GM21576 (cell line): ENCODE measurements at regions not wholly inside any gene's neighbourhood (a gene's known extent, or its start where the extent isn't known, plus 50 kb on each side); places are given as distances from the start of the nearest gene placed in this dataset.
A peak's percentile ranks its signal among the peaks of the same experiment; 100 is the strongest.

Source experiments
- ATAC-seq: cut with Tn5 transposase; IDR thresholded peaks from one replicate; pipeline ENCODE4 v1.9.1; 2021; ENCODE audit warnings: mild to moderate bottlenecking, moderate library complexity; ENCODE audit not compliant: unreplicated experiment

GRCh38 chr15:85847031-85847430 is 52.3 kb upstream of the KLHL25 start:
- ATAC-seq: no peak

DNA sequence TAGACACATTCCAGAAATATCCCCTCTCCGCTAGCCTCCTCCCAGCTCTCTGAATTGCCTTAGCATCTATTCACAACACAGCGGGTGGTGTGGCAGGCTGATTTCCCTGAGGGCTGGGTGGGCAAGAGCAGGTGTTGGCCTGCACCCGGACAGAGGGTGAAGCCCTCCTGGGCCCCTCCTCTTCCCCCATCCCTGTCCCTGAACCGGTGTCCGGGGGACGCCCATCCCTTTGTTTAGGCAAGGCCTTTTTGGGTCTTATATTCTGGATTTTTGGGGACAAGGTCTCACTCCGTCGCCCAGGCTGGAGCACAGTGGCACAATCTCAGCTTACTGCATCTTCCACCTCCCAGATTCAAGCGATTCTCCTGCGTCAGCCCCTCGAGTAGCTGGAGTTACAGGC is 55.2 kb upstream of the KLHL25 start:
- no peak for ATAC-seq

DNA sequence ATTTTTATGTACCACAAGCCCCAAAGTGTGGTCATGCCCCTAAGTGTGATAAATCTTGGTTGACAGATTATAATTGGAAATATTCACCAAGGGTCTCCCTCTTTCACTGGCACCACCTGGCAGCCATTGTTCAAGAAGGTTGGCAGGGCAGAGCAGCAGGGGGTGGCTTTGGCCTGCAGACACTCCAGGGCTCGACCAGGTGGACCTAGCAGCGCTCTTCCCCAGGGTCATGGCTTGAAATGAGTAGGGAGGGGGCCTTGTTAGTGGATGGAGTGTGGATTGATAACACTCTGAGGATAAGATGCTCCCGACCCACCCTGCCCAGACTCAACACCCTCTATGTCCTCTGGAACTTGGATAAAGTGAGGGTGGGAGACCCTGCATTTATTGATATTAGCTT is 58.2 kb upstream of the KLHL25 start:
- ATAC-seq: no peak

DNA sequence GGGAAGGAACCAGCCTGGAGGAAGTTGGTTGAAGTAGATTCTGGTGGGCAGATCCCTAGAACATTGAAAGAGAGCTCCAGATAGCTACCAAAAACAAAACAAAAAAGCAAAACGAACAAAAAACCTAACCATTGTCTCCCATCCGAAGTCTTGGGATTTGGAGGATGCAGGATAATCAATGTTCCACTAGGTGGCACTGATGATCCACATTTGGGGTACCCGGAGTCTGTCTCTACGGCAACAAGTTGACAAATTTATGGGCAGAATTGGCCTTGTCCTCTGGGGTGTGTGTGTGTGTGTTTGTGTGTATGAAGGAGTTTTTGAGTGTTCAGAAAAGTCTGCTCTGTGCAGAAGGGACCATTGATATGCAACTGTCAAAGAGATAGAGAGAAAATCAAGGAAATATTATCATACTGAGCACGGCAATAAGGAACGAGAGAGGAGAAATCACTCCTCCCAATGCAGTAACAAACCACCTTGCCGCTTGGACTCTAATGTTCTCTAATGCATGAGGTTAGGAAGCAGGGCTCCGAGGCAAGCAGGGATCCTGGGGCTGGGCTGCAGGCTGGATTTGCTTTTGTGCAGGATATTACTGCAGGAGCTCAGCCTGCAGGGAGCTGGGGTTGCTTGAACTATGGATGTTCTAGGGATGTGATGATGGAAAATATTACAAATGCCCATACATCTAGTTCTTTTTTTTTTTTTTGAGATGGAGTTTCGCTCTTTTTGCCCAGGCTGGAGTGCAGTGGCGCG is 59.8 kb upstream of the KLHL25 start:
- peak; percentile 55 for ATAC-seq

DNA sequence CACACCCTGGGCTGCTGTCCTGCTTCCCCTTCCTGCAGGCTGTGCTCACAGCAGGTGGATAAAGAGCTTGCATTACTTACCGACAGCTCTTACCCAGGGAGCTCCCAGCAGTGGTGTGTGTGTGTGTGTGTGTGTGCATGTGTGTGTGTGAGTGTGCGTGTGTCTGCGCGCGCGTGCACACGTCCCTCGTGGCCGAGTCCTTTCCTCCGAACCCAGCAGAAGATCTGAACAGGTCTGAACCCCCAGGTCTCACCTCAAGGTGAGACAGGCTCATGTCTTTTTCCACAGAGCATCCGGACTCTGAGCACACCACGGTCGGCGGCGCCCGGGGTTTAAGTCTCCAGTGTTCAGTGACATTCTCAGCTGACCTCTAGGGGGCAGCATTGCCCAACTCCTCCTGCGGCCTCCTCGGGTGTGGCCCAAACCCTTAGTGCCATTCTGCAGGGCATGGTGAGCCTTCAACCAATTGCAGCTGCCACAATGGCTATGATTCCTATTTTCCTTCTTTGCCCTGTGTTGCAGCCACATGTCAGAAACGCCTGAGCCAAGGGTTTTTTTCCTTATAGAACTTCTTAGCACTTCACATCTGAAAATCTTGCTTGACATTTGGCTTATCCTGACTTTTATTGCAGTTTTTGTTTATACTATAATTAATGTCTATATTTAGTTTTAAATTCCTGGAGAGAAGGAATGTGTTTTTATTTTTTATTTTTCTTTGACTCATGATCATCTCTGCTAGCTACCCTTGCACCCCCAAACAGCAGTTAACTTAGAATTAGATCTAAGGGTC is 64.1 kb upstream of the KLHL25 start:
- ATAC-seq: peak; percentile 91

GRCh38 chr15:85859671-85860070 is 64.9 kb upstream of the KLHL25 start:
- no peak for ATAC-seq

GRCh38 chr15:85860394-85861161 is 65.9 kb upstream of the KLHL25 start:
- no peak for ATAC-seq

GRCh38 chr15:85865070-85865684 is 70.5 kb upstream of the KLHL25 start:
- no peak for ATAC-seq

DNA sequence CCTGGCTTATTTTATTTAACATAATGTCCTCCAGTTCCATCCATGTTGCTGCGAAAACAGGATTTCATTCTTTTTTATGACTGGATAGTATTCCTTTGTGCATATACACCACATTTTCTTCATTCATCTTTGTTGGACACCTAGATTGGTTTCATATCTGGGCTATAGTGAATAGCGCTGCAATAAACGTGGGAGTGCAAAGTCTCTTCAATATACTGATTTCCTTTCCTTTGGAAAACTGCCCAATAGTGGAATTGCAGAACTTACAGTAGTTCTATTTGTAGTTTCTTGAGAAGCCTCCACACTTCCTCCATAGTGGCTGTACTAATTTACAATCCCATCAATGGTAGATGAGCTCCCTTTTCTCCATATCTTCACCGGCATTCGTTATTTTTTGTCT is 72.5 kb upstream of the KLHL25 start:
- no peak for ATAC-seq

DNA sequence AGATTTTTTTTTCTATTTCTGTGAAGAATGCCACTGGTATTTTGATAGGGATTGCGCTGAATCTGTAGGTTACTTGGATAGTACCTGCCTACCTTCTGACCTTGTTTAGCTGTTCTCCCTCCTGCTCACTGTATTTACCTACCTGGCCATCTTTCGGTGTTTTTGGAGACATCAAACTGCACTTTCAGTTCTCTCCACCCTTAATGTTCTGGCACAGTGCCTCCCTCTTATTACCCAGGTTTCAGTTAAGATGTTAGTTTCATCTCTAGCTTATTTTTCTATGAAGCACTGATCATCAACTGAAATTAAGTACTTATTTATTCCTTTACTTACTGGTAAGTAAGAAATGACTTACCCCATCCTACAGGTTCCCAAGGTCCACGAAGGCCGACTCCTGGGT is 74.4 kb upstream of the KLHL25 start:
- no peak for ATAC-seq

GRCh38 chr15:85870216-85871014 is 75.7 kb upstream of the KLHL25 start:
- ATAC-seq: no peak

DNA sequence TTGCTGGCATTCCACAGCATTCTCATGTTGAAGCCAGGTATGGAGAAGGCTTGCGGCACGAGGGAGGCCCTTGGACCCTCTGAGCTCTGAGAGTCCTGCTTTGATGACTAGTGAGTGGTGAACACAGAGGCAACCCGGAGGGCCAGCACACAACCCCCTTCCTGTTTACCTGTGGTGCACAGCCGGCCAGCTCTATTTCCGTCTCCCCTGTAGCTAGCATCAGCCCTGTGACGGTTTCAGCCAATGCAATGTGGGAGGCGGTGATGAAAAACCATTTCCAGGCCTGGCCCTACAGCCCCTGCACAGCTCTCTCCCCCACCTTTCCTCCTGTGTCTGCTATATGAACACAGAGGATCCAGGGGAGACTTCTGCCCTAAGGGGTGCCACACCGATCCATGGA is 76.8 kb upstream of the KLHL25 start:
- peak; percentile 70 for ATAC-seq

GRCh38 chr15:85872125-85872524 is 77.4 kb upstream of the KLHL25 start:
- no peak for ATAC-seq

DNA sequence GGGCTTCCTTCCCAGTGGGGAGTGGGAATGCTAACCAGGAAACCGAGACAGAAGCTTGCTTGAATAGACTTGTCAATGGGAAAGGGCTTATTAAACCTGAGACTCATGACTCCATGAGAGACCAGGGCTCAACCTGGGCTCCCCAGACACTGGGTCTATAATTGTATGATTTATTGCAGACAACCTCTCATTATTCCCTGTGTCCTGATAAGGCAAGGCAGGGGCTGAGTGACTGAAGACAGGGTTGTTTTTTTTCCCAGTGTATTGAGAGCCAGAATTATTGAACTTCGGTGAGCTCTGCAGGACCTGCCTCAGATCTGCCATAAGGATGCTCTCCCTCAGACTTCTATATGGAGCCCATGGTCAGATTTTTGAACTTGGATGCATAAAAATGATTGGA is 79.5 kb upstream of the KLHL25 start:
- ATAC-seq: no peak

DNA sequence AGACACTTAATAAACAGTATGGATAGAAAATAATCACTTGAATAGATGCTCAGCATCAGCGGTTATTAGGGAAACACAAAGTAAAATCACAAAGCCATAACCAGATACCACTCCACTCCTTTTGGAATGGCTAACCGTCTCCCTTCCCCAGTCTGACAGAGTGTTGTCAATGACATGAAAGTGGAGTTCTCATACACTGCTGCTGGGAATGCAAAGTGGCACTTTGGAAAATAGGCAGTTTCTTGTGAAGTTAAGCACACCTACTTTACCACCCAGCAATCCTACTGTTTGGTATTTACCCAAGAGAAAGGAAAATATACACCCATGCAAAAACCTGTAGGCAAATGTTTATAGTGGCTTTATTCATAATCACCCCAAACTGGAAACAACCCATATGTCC is 81.0 kb upstream of the KLHL25 start:
- ATAC-seq: no peak

- no peak for ATAC-seq
Observed at GRCh38 chr15:85878828-85879225, 84.1 kb upstream of the KLHL25 start.

- no peak for ATAC-seq
Observed at GRCh38 chr15:85879334-85880163, 84.8 kb upstream of the KLHL25 start.

GRCh38 chr15:85880501-85881190 is 85.9 kb upstream of the KLHL25 start:
- no peak for ATAC-seq

DNA sequence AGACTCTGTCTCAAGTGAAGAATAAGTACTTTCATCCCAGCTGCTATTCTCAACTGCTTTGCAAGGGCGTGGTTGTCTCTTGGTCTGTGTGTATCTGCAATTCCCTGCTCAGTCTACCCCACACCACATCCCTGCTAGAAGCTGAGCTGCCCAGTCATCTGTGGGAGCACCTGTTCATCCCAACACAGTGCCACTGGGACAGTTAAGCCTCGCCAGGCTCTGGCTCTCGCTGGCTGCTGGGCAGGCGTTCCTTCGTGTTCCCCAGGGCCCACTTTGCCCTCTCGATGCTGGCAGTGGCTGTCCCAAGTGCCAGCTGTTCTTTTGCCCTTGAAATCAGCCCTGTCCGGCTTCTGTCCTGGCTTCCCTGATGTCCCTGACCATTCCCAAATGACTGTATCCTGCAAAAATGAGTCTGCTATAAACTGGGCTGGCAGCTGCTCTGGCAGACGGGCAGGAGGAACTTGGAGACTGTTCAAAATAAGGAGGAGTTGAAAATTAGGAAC is 91.6 kb upstream of the KLHL25 start:
- ATAC-seq: no peak
